ENCODE measurements at regions not wholly inside any gene's neighbourhood (a gene's known extent, or its start where the extent isn't known, plus 50 kb on each side); places are given as distances from the start of the nearest gene placed in this dataset.

DNA sequence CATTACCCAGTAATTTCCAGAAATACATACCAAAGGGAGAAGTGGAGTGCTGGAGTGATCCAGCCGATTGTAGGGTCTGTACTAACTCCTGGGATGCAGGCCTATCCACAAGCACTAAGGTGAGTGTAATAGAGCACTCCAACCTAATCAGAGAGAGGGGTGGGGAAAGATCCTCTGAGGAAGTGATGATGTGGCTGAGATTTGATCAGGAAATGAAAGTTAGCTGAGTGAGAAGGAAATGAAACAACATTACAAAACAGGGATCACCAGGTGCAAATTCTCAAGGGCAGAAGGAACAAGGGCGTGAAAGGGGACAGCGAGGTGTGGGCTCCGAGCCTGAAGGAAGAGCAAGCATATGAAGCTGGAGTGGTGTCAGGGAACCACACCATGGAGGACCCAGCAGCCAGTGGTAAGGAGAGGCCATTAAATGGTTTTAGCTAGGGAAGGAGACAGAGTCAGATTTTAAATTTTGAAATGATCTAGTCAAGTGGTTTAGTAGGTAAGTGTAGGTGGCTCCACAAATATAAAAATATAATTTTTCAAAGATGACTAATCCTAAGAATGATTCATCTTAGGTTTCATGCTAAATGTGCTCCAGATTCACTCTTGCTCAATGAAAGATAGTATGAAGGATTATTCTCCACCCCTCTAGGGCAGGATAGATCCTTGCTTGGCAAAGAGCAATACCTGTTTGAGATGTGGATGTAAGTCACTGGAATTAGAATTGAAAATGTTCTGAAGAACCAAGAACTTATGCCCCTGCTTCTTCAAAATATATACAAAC lies 348.7 kb downstream of the TBL1XR1 start:
- Histone ChIP-seq H3K27ac (ENCODE audit: low read depth in 1 of 2, low read length in 1 of 2) (no peak overlapping the region), H3K36me3 (ENCODE audit: control insufficient read depth in 4 of 4, insufficient read depth in 4 of 4, low read length in 4 of 4) (no peaks in the 10 kb centered on the region), H3K9ac (ENCODE audit: insufficient read depth in 1 of 2, low read length in 2 of 2) (no peak overlapping the region), H3K27me3 (ENCODE audit: control insufficient read depth in 3 of 3, insufficient read depth in 3 of 3, low read length in 2 of 3) (no peaks in the 10 kb centered on the region), H3K4me3 (no peak overlapping the region), H3K4me1 (ENCODE audit: control insufficient read depth in 5 of 5, insufficient read depth in 5 of 5, low read length in 5 of 5) (peaks cover 0 to 2% (median 0%) of the 10 kb centered on the region in 5 donors), H3K9me3 (ENCODE audit: control insufficient read depth in 4 of 4, insufficient read depth in 3 of 4, low read length in 3 of 4) (no peaks in the 10 kb centered on the region)
- TF ChIP-seq, protein P1, sequence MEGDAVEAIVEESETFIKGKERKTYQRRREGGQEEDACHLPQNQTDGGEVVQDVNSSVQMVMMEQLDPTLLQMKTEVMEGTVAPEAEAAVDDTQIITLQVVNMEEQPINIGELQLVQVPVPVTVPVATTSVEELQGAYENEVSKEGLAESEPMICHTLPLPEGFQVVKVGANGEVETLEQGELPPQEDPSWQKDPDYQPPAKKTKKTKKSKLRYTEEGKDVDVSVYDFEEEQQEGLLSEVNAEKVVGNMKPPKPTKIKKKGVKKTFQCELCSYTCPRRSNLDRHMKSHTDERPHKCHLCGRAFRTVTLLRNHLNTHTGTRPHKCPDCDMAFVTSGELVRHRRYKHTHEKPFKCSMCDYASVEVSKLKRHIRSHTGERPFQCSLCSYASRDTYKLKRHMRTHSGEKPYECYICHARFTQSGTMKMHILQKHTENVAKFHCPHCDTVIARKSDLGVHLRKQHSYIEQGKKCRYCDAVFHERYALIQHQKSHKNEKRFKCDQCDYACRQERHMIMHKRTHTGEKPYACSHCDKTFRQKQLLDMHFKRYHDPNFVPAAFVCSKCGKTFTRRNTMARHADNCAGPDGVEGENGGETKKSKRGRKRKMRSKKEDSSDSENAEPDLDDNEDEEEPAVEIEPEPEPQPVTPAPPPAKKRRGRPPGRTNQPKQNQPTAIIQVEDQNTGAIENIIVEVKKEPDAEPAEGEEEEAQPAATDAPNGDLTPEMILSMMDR (IDR thresholded peaks at IDR 0.05; ENCODE audit: control extremely low read depth, extremely low read depth): no peak
- ATAC-seq (ENCODE audit: insufficient read depth, low FRiP score) (no peak), DNase-seq (no peak)
- WGBS, 2 donors: 75 to 80% methylated on average over 4 of the region's 4 CpGs

DNA sequence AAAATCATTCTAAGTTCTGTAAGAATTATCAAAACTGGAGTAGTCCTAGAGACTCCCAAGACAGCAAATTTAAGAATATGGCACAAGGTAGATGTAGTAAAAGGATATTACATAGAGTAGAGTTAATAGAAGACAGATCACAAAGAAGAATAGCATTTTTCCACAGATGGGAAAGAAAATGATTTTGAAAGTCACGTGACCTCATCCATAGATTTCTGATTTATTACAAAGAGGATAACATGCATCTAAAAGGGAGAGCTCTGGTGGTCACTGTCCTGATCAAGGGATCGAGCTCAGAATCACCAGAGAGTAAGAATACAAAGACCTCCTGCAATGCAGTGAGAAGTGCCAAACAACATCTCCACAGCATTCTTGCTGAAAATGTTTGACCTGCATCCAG lies 354.4 kb downstream of the TBL1XR1 start:
- no peaks in the 10 kb centered on the region for H3K9me3 ChIP-seq (ENCODE audit: control insufficient read depth in 4 of 4, insufficient read depth in 3 of 4, low read length in 3 of 4)
- ATAC-seq (ENCODE audit: insufficient read depth, low FRiP score) (no peak), DNase-seq (no peak)
- no peak overlapping the region for H3K4me3 ChIP-seq
- H3K27ac ChIP-seq (ENCODE audit: low read depth in 1 of 2, low read length in 1 of 2): no peak overlapping the region
- TF ChIP-seq, protein P1 (IDR thresholded peaks at IDR 0.05; ENCODE audit: control extremely low read depth, extremely low read depth): no peak
- peaks cover 0 to 2% (median 0%) of the 10 kb centered on the region in 5 donors for H3K4me1 ChIP-seq (ENCODE audit: control insufficient read depth in 5 of 5, insufficient read depth in 5 of 5, low read length in 5 of 5)
- no peak overlapping the region for H3K9ac ChIP-seq (ENCODE audit: insufficient read depth in 1 of 2, low read length in 2 of 2)
- WGBS, 2 donors: 80 to 90% methylated on average over 2 of the region's 2 CpGs
- no peaks in the 10 kb centered on the region for H3K27me3 ChIP-seq (ENCODE audit: control insufficient read depth in 3 of 3, insufficient read depth in 3 of 3, low read length in 2 of 3)
- H3K36me3 ChIP-seq (ENCODE audit: control insufficient read depth in 4 of 4, insufficient read depth in 4 of 4, low read length in 4 of 4): no peaks in the 10 kb centered on the region

DNA sequence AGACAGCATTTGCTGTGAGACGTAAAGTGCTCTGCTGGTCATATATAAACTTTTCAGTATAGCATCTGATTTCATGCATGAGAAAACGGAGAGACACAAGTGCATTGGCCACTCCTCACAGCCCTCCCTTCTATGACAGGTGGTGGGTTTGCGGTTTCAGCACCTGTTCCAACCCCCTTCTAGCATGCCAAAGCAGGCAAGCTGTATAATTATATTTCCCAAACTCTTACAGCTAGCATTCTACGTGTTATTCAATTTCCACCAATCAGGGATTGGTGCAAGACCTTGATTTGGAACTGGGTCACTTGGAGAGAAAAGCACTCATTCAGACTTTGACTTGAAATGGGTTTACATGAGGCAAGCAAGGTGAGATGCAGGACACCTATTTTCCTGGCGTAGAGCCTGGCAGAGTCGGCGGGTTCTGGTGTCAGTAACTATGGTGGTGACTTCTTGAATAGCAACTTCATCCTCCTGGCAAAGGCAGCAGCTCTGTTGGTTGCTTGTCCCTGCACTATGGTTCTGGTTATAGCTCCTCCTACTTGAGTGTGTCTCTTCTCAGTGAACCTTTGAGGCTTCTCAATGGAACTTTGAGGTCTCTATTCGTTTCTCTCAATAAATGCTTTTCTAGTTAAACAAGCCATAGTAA lies 356.5 kb downstream of the TBL1XR1 start:
- no peak overlapping the region for H3K9ac ChIP-seq (ENCODE audit: insufficient read depth in 1 of 2, low read length in 2 of 2)
- TF ChIP-seq, protein P1 (IDR thresholded peaks at IDR 0.05; ENCODE audit: control extremely low read depth, extremely low read depth): no peak
- ATAC-seq (ENCODE audit: insufficient read depth, low FRiP score): no peak
- no peaks in the 10 kb centered on the region for H3K36me3 ChIP-seq (ENCODE audit: control insufficient read depth in 4 of 4, insufficient read depth in 4 of 4, low read length in 4 of 4)
- DNase-seq: no peak
- no peak overlapping the region for H3K27ac ChIP-seq (ENCODE audit: low read depth in 1 of 2, low read length in 1 of 2)
- no peaks in the 10 kb centered on the region for H3K27me3 ChIP-seq (ENCODE audit: control insufficient read depth in 3 of 3, insufficient read depth in 3 of 3, low read length in 2 of 3)
- H3K4me3 ChIP-seq: no peak overlapping the region
- H3K4me1 ChIP-seq (ENCODE audit: control insufficient read depth in 5 of 5, insufficient read depth in 5 of 5, low read length in 5 of 5): peaks cover 0 to 2% (median 0%) of the 10 kb centered on the region in 5 donors
- H3K9me3 ChIP-seq (ENCODE audit: control insufficient read depth in 4 of 4, insufficient read depth in 3 of 4, low read length in 3 of 4): no peaks in the 10 kb centered on the region
- 88 to 92% methylated on average over 8 of the region's 8 CpGs for WGBS, 2 donors
